ENCODE measurements at regions not wholly inside any gene's neighbourhood (a gene's known extent, or its start where the extent isn't known, plus 50 kb on each side); places are given as distances from the start of the nearest gene placed in this dataset.
"Not testable (repeated sequence)": the region's sequence is repeated elsewhere in the genome, so short reads cannot be mapped to it uniquely, and the experiment has no call there.

DNA sequence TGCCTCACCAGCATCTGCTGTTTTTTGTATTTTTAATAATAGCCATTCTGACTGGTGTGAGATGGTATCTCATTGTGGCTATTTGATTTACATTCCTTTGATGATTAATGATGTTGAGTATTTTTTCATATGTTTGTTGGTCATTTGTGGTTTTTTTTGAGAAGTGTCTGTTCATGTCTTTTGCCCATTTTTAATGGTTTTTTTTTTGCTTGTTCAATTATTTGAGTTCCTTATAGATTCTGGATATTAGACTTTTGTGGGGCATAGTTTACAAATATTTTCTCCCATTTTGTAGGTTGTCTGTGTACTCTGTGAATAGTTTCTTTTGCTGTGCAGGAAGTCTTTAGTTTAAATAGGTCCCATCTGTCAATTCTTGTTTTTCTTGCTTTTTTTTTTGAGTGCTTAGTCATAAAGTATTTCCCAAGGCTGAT, 148.1 kb downstream of the NPR3 start:
- Histone ChIP-seq H3K4me1 (no peaks in the 10 kb centered on the region), H3K9me3 (peaks cover 0 to 39% of the 10 kb centered on the region in 2 donors), H3K36me3 (no peaks in the 10 kb centered on the region), H3K27me3 (no peaks in the 10 kb centered on the region), H3K4me3 (no peak overlapping the region), H3K27ac (no peak overlapping the region)
- TF ChIP-seq, protein P1, sequence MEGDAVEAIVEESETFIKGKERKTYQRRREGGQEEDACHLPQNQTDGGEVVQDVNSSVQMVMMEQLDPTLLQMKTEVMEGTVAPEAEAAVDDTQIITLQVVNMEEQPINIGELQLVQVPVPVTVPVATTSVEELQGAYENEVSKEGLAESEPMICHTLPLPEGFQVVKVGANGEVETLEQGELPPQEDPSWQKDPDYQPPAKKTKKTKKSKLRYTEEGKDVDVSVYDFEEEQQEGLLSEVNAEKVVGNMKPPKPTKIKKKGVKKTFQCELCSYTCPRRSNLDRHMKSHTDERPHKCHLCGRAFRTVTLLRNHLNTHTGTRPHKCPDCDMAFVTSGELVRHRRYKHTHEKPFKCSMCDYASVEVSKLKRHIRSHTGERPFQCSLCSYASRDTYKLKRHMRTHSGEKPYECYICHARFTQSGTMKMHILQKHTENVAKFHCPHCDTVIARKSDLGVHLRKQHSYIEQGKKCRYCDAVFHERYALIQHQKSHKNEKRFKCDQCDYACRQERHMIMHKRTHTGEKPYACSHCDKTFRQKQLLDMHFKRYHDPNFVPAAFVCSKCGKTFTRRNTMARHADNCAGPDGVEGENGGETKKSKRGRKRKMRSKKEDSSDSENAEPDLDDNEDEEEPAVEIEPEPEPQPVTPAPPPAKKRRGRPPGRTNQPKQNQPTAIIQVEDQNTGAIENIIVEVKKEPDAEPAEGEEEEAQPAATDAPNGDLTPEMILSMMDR (IDR thresholded peaks at IDR 0.05): no peak
- ATAC-seq (no peak), DNase-seq (no peak)
- intact Hi-C loops (cut with DNase I): no loop called here

DNA sequence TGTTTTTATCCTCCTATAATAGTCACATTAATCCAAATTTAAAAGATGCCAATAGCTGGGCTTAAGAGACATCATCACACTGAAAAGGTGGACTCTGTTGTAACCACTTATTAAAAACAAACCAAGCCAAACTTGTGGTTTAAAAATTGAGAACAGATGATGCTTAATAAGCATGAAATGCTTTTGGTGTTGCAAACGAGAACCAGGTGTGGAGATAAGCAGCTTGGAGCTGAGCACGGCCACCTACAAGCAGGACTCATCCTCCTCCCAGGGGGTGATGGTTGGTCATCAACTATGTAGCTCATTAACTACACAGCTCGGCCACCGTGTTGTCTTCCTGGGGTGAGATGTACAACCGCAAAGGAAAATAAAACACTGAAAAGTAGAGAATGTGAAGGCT, 154.4 kb downstream of the NPR3 start:
- no peaks in the 10 kb centered on the region for H3K4me1 ChIP-seq
- ATAC-seq: no peak
- intact Hi-C loops (cut with DNase I): no loop called here

DNA sequence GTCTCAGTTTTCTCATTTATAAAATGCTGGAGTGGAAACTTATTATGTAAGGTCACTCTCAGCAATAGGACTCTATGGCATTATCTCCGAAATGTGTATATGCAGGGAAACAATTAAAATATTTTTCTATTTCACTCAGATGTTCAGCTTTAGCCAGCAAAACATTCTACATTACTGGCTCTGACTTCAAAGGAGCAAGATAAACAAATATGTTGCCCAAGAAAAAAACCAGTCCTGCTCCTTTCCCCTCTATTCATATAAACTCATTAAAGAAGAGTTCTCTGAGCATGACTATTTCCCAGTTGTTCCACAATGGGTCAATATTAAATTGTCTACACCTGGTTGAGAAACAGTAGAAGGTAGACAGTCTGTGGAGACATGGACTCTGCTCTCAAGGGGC, 155.0 kb downstream of the NPR3 start:
- DNase-seq (peak in 1 of 4 donors; percentile 12), ATAC-seq (no peak)
- TF ChIP-seq, protein P1 (IDR thresholded peaks at IDR 0.05): no peak
- Histone ChIP-seq H3K4me3 (no peak overlapping the region), H3K27ac (no peak overlapping the region), H3K27me3 (no peaks in the 10 kb centered on the region), H3K36me3 (no peaks in the 10 kb centered on the region), H3K9me3 (peaks cover 0 to 8% of the 10 kb centered on the region in 2 donors), H3K4me1 (no peaks in the 10 kb centered on the region)
- intact Hi-C loops (cut with DNase I): no loop called here

More for the DNA sequence above, 154.4 kb downstream of the NPR3 start:
- Histone ChIP-seq H3K4me3 (no peak overlapping the region), H3K27ac (no peak overlapping the region), H3K27me3 (no peaks in the 10 kb centered on the region), H3K36me3 (no peaks in the 10 kb centered on the region), H3K9me3 (peaks cover 0 to 9% of the 10 kb centered on the region in 2 donors)
- TF ChIP-seq, protein P1 (IDR thresholded peaks at IDR 0.05): no peak
- DNase-seq: no peak

DNA sequence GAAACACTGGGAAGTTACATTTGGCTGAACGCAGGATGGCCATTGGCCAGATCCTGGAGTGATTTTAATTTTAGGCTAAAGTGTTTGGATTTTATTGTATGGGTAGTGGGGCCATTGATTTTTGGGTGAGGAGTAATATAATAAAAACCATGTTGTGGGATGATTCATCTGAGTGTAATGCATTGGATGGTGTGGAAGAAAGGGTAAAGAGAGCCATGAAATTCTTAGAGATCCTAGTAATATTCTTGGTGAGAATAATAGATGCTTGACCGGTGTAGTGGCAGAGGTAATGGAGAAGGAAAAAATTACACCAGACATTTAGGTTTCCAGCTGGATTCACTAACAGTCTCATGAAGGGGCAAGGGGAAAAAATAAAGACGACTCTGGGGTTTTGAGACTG, 158.1 kb downstream of the NPR3 start:
- TF ChIP-seq, protein P1 (IDR thresholded peaks at IDR 0.05): no peak
- H3K9me3 ChIP-seq: peaks cover 0 to 33% of the 10 kb centered on the region in 2 donors
- H3K27me3 ChIP-seq: no peaks in the 10 kb centered on the region
- DNase-seq (no peak), ATAC-seq (no peak)
- no peaks in the 10 kb centered on the region for H3K36me3 ChIP-seq
- intact Hi-C loops (cut with DNase I): no loop called here
- no peak overlapping the region for H3K4me3 ChIP-seq
- H3K27ac ChIP-seq: no peak overlapping the region
- no peaks in the 10 kb centered on the region for H3K4me1 ChIP-seq

DNA sequence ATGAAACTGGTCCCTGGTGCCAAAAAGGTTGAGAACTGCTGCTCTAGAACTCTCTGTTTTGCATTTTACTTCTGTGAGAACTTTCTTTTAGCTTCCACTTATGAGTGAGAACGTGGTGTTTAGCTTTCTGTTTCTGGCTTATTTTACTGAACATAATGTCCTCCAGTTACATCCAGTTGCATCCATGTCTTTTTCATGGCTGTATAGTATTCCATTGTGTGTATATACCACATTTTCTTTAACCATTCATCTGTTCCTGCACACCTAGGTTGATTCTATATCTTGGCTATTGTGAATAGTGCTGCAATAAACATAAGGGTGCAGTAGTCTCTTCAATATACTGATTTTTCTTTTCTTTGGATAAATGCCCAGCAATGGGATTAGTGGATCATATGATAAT, 165.7 kb downstream of the NPR3 start:
- Histone ChIP-seq H3K36me3 (no peaks in the 10 kb centered on the region), H3K27me3 (no peaks in the 10 kb centered on the region), H3K9me3 (peaks cover 0 to 45% of the 10 kb centered on the region in 2 donors), H3K27ac (no peak overlapping the region), H3K4me1 (no peaks in the 10 kb centered on the region), H3K4me3 (no peak overlapping the region)
- ATAC-seq: no peak
- no peak for DNase-seq
- TF ChIP-seq, protein P1 (IDR thresholded peaks at IDR 0.05): no peak
- intact Hi-C loops (cut with DNase I): no loop called here

DNA sequence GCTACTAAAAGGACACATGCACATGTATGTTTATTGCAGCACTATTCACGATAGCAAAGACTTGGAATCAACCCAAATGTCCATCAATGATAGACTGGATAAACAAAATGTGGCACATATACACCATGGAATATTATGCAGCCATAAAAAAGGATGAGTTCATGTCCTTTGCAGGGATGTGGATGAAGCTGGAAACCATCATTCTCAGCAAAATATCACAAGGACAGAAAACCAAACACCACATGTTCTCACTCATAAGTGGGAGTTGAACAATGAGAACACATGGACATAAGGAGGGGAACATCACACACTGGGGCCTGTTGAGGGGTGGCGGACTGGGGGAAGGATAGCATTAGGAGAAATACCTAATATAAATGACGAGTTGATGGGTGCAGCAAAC, 168.2 kb downstream of the NPR3 start:
- intact Hi-C loops (cut with DNase I); DNase-seq; ATAC-seq; H3K4me1 ChIP-seq; H3K27ac ChIP-seq; H3K27me3 ChIP-seq; H3K4me3 ChIP-seq; H3K36me3 ChIP-seq: not testable (repeated sequence)
- peaks cover 0 to 46% of the 10 kb centered on the region in 2 donors for H3K9me3 ChIP-seq
